ENCODE measurements at regions not wholly inside any gene's neighbourhood (a gene's known extent, or its start where the extent isn't known, plus 50 kb on each side); places are given as distances from the start of the nearest gene placed in this dataset.

DNA sequence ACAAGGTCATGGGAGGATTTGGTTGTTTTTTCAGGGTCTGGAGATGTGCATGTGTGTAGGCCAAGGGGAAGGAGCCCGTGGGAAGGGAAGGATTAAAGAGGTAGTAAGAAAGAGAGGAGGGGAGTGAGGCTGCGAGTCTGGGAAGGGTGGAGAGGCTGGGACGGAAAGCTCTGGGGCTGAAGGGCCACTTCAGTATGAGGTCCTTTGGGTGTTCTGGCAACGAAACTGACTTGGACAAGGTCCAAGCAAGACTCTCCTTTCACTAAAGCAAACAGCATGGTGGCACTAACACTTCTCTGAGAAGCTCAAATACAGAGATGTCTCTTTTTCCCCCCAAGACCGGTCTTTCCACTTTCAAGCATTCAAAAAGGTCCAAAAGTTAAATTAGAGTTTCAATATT, 394.5 kb downstream of the ARHGEF28 start:
- no peak for TF ChIP-seq CTCF (IDR thresholded peaks at IDR 0.05)
- Histone ChIP-seq H3K79me2 (no peaks in the 10 kb centered on the region), H3K27ac (no peak overlapping the region), H3K4me3 (ENCODE audit: low read depth, low read length) (no peak overlapping the region), H3K36me3 (ENCODE audit: control insufficient read depth, insufficient read depth, low read length) (no peaks in the 10 kb centered on the region), H3K9me3 (ENCODE audit: control insufficient read depth, low read length) (no peaks in the 10 kb centered on the region), H3K9ac (no peak overlapping the region), H2AFZ (no peak overlapping the region), H3K27me3 (ENCODE audit: control insufficient read depth, insufficient read depth, low read length) (no peaks in the 10 kb centered on the region), H3K4me1 (no peaks in the 10 kb centered on the region), H3K4me2 (ENCODE audit: low read length) (no peak overlapping the region)

DNA sequence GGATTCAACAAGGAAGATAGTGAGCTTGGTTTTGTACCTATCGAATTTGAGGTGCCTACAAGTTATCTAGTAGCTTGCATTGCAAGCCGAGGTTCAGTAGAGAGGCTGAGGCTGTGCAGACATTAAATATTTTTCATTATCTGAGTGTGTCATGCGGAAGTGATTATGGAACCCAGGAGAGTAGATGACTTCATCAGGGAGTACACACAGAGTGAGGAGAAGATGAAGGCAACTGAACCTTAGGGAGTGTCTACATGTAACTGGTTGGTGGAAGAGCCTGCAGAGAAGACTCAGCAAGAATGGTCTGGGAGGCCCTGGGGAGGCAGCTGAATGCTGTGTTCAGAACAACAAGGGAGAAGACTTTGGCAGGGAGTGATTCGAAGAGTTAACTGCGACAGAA, 393.9 kb downstream of the ARHGEF28 start:
- no peaks in the 10 kb centered on the region for H3K36me3 ChIP-seq (ENCODE audit: control insufficient read depth, insufficient read depth, low read length)
- no peaks in the 10 kb centered on the region for H3K27me3 ChIP-seq (ENCODE audit: control insufficient read depth, insufficient read depth, low read length)
- H3K9me3 ChIP-seq (ENCODE audit: control insufficient read depth, low read length): no peaks in the 10 kb centered on the region
- TF ChIP-seq CTCF (IDR thresholded peaks at IDR 0.05): no peak
- H2AFZ ChIP-seq: no peak overlapping the region
- no peak overlapping the region for H3K27ac ChIP-seq
- H3K4me3 ChIP-seq (ENCODE audit: low read depth, low read length): no peak overlapping the region
- H3K79me2 ChIP-seq: no peaks in the 10 kb centered on the region
- H3K4me1 ChIP-seq: no peaks in the 10 kb centered on the region
- no peak overlapping the region for H3K9ac ChIP-seq
- H3K4me2 ChIP-seq (ENCODE audit: low read length): no peak overlapping the region

- H3K36me3 ChIP-seq (ENCODE audit: control insufficient read depth, insufficient read depth, low read length): no peaks in the 10 kb centered on the region
- no peak for TF ChIP-seq CTCF (IDR thresholded peaks at IDR 0.05)
- no peak overlapping the region for H2AFZ ChIP-seq
- H3K9ac ChIP-seq: no peak overlapping the region
- no peaks in the 10 kb centered on the region for H3K9me3 ChIP-seq (ENCODE audit: control insufficient read depth, low read length)
- no peak overlapping the region for H3K4me3 ChIP-seq (ENCODE audit: low read depth, low read length)
- H3K4me2 ChIP-seq (ENCODE audit: low read length): no peak overlapping the region
- H3K79me2 ChIP-seq: no peaks in the 10 kb centered on the region
- no peaks in the 10 kb centered on the region for H3K4me1 ChIP-seq
- no peaks in the 10 kb centered on the region for H3K27me3 ChIP-seq (ENCODE audit: control insufficient read depth, insufficient read depth, low read length)
- no peak overlapping the region for H3K27ac ChIP-seq
Observed at GRCh38 chr5:74017786-74018211, 391.8 kb downstream of the ARHGEF28 start.

DNA sequence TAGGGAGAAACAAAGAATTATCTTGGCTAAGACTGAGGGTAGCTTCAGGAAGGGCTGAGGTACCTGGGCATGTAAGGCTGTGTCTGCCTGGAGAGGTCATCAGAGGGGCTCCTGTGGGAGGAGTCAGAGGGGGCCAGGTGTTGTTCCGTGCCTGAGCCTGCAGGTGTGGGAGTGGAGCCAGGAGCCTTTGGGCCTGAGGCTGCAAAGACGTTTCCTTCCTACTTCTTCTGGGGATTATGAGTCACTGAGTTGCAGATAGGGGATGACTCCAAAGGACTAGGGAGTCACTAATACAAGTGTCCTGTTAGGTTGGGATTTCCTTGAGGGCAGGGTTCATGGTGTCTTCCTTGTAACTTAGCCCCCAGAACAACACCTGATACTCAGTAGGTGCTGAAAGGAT, 391.1 kb downstream of the ARHGEF28 start:
- no peaks in the 10 kb centered on the region for H3K79me2 ChIP-seq
- no peak overlapping the region for H3K9ac ChIP-seq
- H3K4me2 ChIP-seq (ENCODE audit: low read length): no peak overlapping the region
- H3K9me3 ChIP-seq (ENCODE audit: control insufficient read depth, low read length): no peaks in the 10 kb centered on the region
- no peaks in the 10 kb centered on the region for H3K36me3 ChIP-seq (ENCODE audit: control insufficient read depth, insufficient read depth, low read length)
- H3K4me1 ChIP-seq: no peaks in the 10 kb centered on the region
- no peak overlapping the region for H3K27ac ChIP-seq
- H2AFZ ChIP-seq: no peak overlapping the region
- no peak overlapping the region for H3K4me3 ChIP-seq (ENCODE audit: low read depth, low read length)
- no peak for TF ChIP-seq CTCF (IDR thresholded peaks at IDR 0.05)
- no peaks in the 10 kb centered on the region for H3K27me3 ChIP-seq (ENCODE audit: control insufficient read depth, insufficient read depth, low read length)

GRCh38 chr5:74016373-74016772, 390.4 kb downstream of the ARHGEF28 start:
- no peak overlapping the region for H3K9ac ChIP-seq
- no peaks in the 10 kb centered on the region for H3K4me1 ChIP-seq
- no peak overlapping the region for H3K4me2 ChIP-seq (ENCODE audit: low read length)
- no peaks in the 10 kb centered on the region for H3K79me2 ChIP-seq
- H2AFZ ChIP-seq: no peak overlapping the region
- no peak overlapping the region for H3K27ac ChIP-seq
- no peak for TF ChIP-seq CTCF (IDR thresholded peaks at IDR 0.05)
- H3K27me3 ChIP-seq (ENCODE audit: control insufficient read depth, insufficient read depth, low read length): no peaks in the 10 kb centered on the region
- H3K4me3 ChIP-seq (ENCODE audit: low read depth, low read length): no peak overlapping the region
- H3K36me3 ChIP-seq (ENCODE audit: control insufficient read depth, insufficient read depth, low read length): no peaks in the 10 kb centered on the region
- H3K9me3 ChIP-seq (ENCODE audit: control insufficient read depth, low read length): no peaks in the 10 kb centered on the region

All from parathyroid adenoma (tissue), 2 donors.